HG02623 (cell line): ENCODE measurements at regions not wholly inside any gene's neighbourhood (a gene's known extent, or its start where the extent isn't known, plus 50 kb on each side); places are given as distances from the start of the nearest gene placed in this dataset.
"Not testable (repeated sequence)": the region's sequence is repeated elsewhere in the genome, so short reads cannot be mapped to it uniquely, and the experiment has no call there.

Experiments used
- ATAC-seq: cut with Tn5 transposase; IDR thresholded peaks from one replicate; pipeline ENCODE4 v1.9.1; 2021; ENCODE audit warnings: moderate library complexity; ENCODE audit not compliant: unreplicated experiment

GRCh38 chr7:138214926-138215325 is 138.7 kb downstream of the AKR1D1 start:
- no peak for ATAC-seq

GRCh38 chr7:138220321-138220720 is 144.1 kb downstream of the AKR1D1 start:
- not testable (repeated sequence) for ATAC-seq

GRCh38 chr7:138221388-138221787 is 145.1 kb downstream of the AKR1D1 start:
- ATAC-seq, result not testable (repeated sequence)

GRCh38 chr7:138223402-138223879 is 147.2 kb downstream of the AKR1D1 start:
- ATAC-seq, result no peak

GRCh38 chr7:138226001-138226476 is 149.8 kb downstream of the AKR1D1 start:
- no peak for ATAC-seq

GRCh38 chr7:138226745-138227279 is 150.6 kb downstream of the AKR1D1 start:
- ATAC-seq, result no peak

GRCh38 chr7:138228119-138228518 is 151.9 kb downstream of the AKR1D1 start:
- ATAC-seq, result no peak

- ATAC-seq, result no peak
Measured at GRCh38 chr7:138228769-138229168, 152.5 kb downstream of the AKR1D1 start.

- ATAC-seq, result no peak
Measured at GRCh38 chr7:138233189-138233588, 156.9 kb downstream of the AKR1D1 start.

- ATAC-seq, result no peak
Measured at GRCh38 chr7:138235207-138235606, 158.9 kb downstream of the AKR1D1 start.

- no peak for ATAC-seq
Measured at GRCh38 chr7:138237995-138238394, 161.7 kb downstream of the AKR1D1 start.

GRCh38 chr7:138238734-138239659 is 162.7 kb downstream of the AKR1D1 start:
- no peak for ATAC-seq

GRCh38 chr7:138243430-138243829 is 167.2 kb downstream of the AKR1D1 start:
- ATAC-seq, result no peak

GRCh38 chr7:138243836-138244235 is 167.6 kb downstream of the AKR1D1 start:
- no peak for ATAC-seq

- ATAC-seq, result no peak
Measured at GRCh38 chr7:138244606-138245005, 168.3 kb downstream of the AKR1D1 start.

GRCh38 chr7:138245216-138245615 is 169.0 kb downstream of the AKR1D1 start:
- no peak for ATAC-seq

GRCh38 chr7:138245682-138246081 is 169.4 kb downstream of the AKR1D1 start:
- no peak for ATAC-seq

- no peak for ATAC-seq
Measured at GRCh38 chr7:138246428-138246827, 170.2 kb downstream of the AKR1D1 start.

GRCh38 chr7:138247081-138247480 is 170.8 kb downstream of the AKR1D1 start:
- ATAC-seq, result no peak

- no peak for ATAC-seq
Measured at GRCh38 chr7:138247568-138248333, 171.5 kb downstream of the AKR1D1 start.

- no peak for ATAC-seq
Measured at GRCh38 chr7:138248609-138249008, 172.3 kb downstream of the AKR1D1 start.
